Esophagus squamous epithelium (tissue), 4 donors: ENCODE measurements at regions not wholly inside any gene's neighbourhood (a gene's known extent, or its start where the extent isn't known, plus 50 kb on each side); places are given as distances from the start of the nearest gene placed in this dataset.

ENCODE experiments used
- CTCF ChIP-seq, 6 experiments: fragments of 450-650 bp in 4 of 6; fragments of 200-600 bp in 2 of 6; sonication (generic) in 2 of 6; IDR thresholded peaks; one replicate each; pipeline ENCODE4 v1.5.1; 2016 to 2019; ENCODE audit warnings: antibody characterized with exemption in 6 of 6, mild to moderate bottlenecking in 4 of 6, moderate library complexity in 4 of 6
- POLR2A ChIP-seq, 4 donors: fragments of 450-650 bp; IDR thresholded peaks; one replicate each; pipeline ENCODE4 v1.6.1; 2017; ENCODE audit warnings: antibody characterized with exemption in 4 of 4, mild to moderate bottlenecking in 4 of 4, moderate library complexity in 3 of 4

GRCh38 chr13:40252241-40252640 lies 414.2 kb downstream of the FOXO1 start:
- TF ChIP-seq CTCF (IDR thresholded peaks at IDR 0.05) = no peak
- TF ChIP-seq POLR2A (IDR thresholded peaks at IDR 0.05) = no peak
